Trophoblast cell (in vitro differentiated cells and primary cell): ENCODE measurements at regions not wholly inside any gene's neighbourhood (a gene's known extent, or its start where the extent isn't known, plus 50 kb on each side); places are given as distances from the start of the nearest gene placed in this dataset.
A peak's percentile ranks its signal among the peaks of the same experiment; 100 is the strongest.
"Not testable (repeated sequence)": the region's sequence is repeated elsewhere in the genome, so short reads cannot be mapped to it uniquely, and the experiment has no call there.

Experiments
- DNase-seq, 2 donors: peaks; one replicate each; pipeline ENCODE4 v3.0.0-alpha.2; 2016
- H2AFZ ChIP-seq: 2 replicates; pipeline ENCODE4 v1.6.1; 2013; ENCODE audit warnings: low read length, moderate library complexity, mild to moderate bottlenecking; ENCODE audit not compliant: insufficient read depth, poor library complexity
- H2AK5ac ChIP-seq: 2 replicates; pipeline ENCODE4 v1.6.1; 2013; ENCODE audit warnings: mild to moderate bottlenecking, low read length
- H2BK120ac ChIP-seq: 2 replicates; pipeline ENCODE4 v1.6.1; 2013; ENCODE audit warnings: low read length, mild to moderate bottlenecking, moderate library complexity; ENCODE audit not compliant: insufficient read depth, poor library complexity
- H2BK12ac ChIP-seq: 2 replicates; pipeline ENCODE4 v1.6.1; 2013; ENCODE audit warnings: mild to moderate bottlenecking, low read length, moderate library complexity
- H2BK5ac ChIP-seq: 2 replicates; pipeline ENCODE4 v1.6.1; 2013; ENCODE audit warnings: low read length, low read depth, moderate library complexity, mild to moderate bottlenecking; ENCODE audit not compliant: poor library complexity
- H3K14ac ChIP-seq: 2 replicates; pipeline ENCODE4 v1.6.1; 2013; ENCODE audit warnings: mild to moderate bottlenecking, low read length
- H3K18ac ChIP-seq: 2 replicates; pipeline ENCODE4 v1.6.1; 2013; ENCODE audit warnings: mild to moderate bottlenecking, low read length
- H3K23ac ChIP-seq: 2 replicates; pipeline ENCODE4 v1.6.1; 2013; ENCODE audit warnings: low read length
- H3K27ac ChIP-seq: 2 replicates; pipeline ENCODE4 v1.5.1; 2013; ENCODE audit warnings: low read depth, mild to moderate bottlenecking, inconsistent platforms, low read length, moderate library complexity
- H3K27me3 ChIP-seq: 2 replicates; pipeline ENCODE4 v1.6.1; 2013; ENCODE audit warnings: inconsistent platforms, mild to moderate bottlenecking, low read length, moderate library complexity; ENCODE audit not compliant: insufficient read depth
- H3K36me3 ChIP-seq, 2 experiments: 1 replicate in 1 of 2; 2 replicates in 1 of 2; pipeline ENCODE4 v1.6.1; 2013; ENCODE audit warnings: low read length in 2 of 2, mild to moderate bottlenecking in 2 of 2, moderate library complexity in 1 of 2; ENCODE audit not compliant: insufficient read depth in 2 of 2, control insufficient read depth in 1 of 2
- H3K4ac ChIP-seq: 2 replicates; pipeline ENCODE4 v1.6.1; 2013; ENCODE audit warnings: low read depth, mild to moderate bottlenecking, low read length, moderate library complexity
- H3K4me1 ChIP-seq, 2 experiments: 1 replicate in 1 of 2; 2 replicates in 1 of 2; pipeline ENCODE4 v1.6.1; 2013; ENCODE audit warnings: low read length in 2 of 2, mild to moderate bottlenecking in 2 of 2, moderate library complexity in 1 of 2; ENCODE audit not compliant: insufficient read depth in 2 of 2, control insufficient read depth in 1 of 2
- H3K4me2 ChIP-seq: 2 replicates; pipeline ENCODE4 v1.6.1; 2013; ENCODE audit warnings: inconsistent platforms, mild to moderate bottlenecking, low read length, moderate library complexity
- H3K4me3 ChIP-seq: 2 replicates; pipeline ENCODE4 v1.5.1; 2013; ENCODE audit warnings: mild to moderate bottlenecking, low read depth, low read length, inconsistent platforms
- H3K79me1 ChIP-seq: one replicate; pipeline ENCODE4 v1.6.1; 2013; ENCODE audit warnings: low read length
- H3K79me2 ChIP-seq: 2 replicates; pipeline ENCODE4 v1.6.1; 2013; ENCODE audit warnings: low read length, mild to moderate bottlenecking; ENCODE audit not compliant: control insufficient read depth, insufficient read depth, poor library complexity
- H3K9ac ChIP-seq: 2 replicates; pipeline ENCODE4 v1.6.1; 2013; ENCODE audit warnings: mild to moderate bottlenecking, low read length
- H3K9me3 ChIP-seq: 2 replicates; pipeline ENCODE4 v1.6.1; 2013; ENCODE audit warnings: low read depth, mild to moderate bottlenecking, control low read depth, inconsistent platforms, low read length; ENCODE audit not compliant: insufficient read depth
- H4K12ac ChIP-seq: 2 replicates; pipeline ENCODE4 v1.6.1; 2013; ENCODE audit warnings: low read depth, mild to moderate bottlenecking, low read length, moderate library complexity
- H4K8ac ChIP-seq: 2 replicates; pipeline ENCODE4 v1.6.1; 2013; ENCODE audit warnings: low read depth, mild to moderate bottlenecking, low read length, moderate library complexity
- H4K91ac ChIP-seq: one replicate; pipeline ENCODE4 v1.6.1; 2013; ENCODE audit warnings: low read depth, mild to moderate bottlenecking, low read length, moderate library complexity
- WGBS: extraction: QIAGEN DNeasy Blood & Tissue Kit; methylation state at CpG from one replicate; pipeline ENCODE4 v1.1.7; 2013; ENCODE audit warnings: missing lambda C conversion rate; ENCODE audit not compliant: insufficient read length, insufficient coverage; ENCODE audit errors: extremely low coverage; 5-methylcytosine and 5-hydroxymethylcytosine counted together

- not testable (repeated sequence) for H3K4me3 ChIP-seq, H2AK5ac ChIP-seq, H2BK5ac ChIP-seq, H4K8ac ChIP-seq, H2AFZ ChIP-seq, H3K23ac ChIP-seq, H2BK12ac ChIP-seq, H4K12ac ChIP-seq, H4K91ac ChIP-seq, H3K36me3 ChIP-seq, H3K9me3 ChIP-seq, H3K4me1 ChIP-seq, H3K4me2 ChIP-seq, H3K27me3 ChIP-seq, H3K9ac ChIP-seq, H3K79me1 ChIP-seq, H2BK120ac ChIP-seq, H3K4ac ChIP-seq, H3K79me2 ChIP-seq, H3K27ac ChIP-seq, H3K14ac ChIP-seq, H3K18ac ChIP-seq
- no CpG with 5 or more reads among the region's 3 CpGs for WGBS
- peak; percentile 52 to 67 for DNase-seq
These were observed 90.6 kb downstream of the CCDC74A start for GRCh38 chr2:131618320-131618719.

- H3K27me3 ChIP-seq, H2BK12ac ChIP-seq, H4K12ac ChIP-seq, H3K79me2 ChIP-seq, H4K8ac ChIP-seq, H3K79me1 ChIP-seq, H3K36me3 ChIP-seq, H2BK120ac ChIP-seq, H3K4me1 ChIP-seq, H3K27ac ChIP-seq, H3K14ac ChIP-seq, H3K18ac ChIP-seq, H3K4me2 ChIP-seq, H3K9me3 ChIP-seq, H3K4me3 ChIP-seq, H2BK5ac ChIP-seq, H2AFZ ChIP-seq, H4K91ac ChIP-seq, H3K9ac ChIP-seq, H3K4ac ChIP-seq, DNase-seq, H2AK5ac ChIP-seq, H3K23ac ChIP-seq: not testable (repeated sequence)
- WGBS = no CpG with 5 or more reads among the region's 2 CpGs
These were observed 95.2 kb downstream of the CCDC74A start for GRCh38 chr2:131622874-131623273.

DNA sequence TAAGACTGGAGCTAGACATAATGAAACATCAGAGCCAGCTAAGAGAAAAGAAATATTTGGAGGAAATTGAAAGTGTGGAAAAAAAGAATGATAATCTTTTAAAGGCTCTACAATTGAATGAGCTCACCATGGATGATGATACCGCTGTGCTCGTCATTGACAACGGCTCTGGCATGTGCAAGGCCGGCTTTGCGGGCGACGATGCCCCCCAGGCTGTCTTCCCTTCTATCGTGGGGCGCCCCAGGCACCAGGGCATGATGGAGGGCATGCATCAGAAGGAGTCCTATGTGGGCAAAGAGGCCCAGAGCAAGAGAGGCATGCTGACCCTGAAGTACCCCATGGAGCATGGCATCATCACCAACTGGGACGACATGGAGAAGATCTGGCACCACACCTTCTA, 98.3 kb downstream of the CCDC74A start:
- H4K12ac ChIP-seq, H3K4me2 ChIP-seq, H4K8ac ChIP-seq, H3K79me2 ChIP-seq, H3K9ac ChIP-seq, H2AFZ ChIP-seq, H3K27me3 ChIP-seq, H3K4ac ChIP-seq, H2AK5ac ChIP-seq, H3K27ac ChIP-seq, H3K9me3 ChIP-seq, H2BK120ac ChIP-seq, H3K18ac ChIP-seq, H3K4me3 ChIP-seq, H3K79me1 ChIP-seq, H3K4me1 ChIP-seq, H3K14ac ChIP-seq, H2BK5ac ChIP-seq, H2BK12ac ChIP-seq, H4K91ac ChIP-seq, DNase-seq, H3K36me3 ChIP-seq, H3K23ac ChIP-seq: not testable (repeated sequence)
- WGBS = no CpG with 5 or more reads among the region's 10 CpGs

DNA sequence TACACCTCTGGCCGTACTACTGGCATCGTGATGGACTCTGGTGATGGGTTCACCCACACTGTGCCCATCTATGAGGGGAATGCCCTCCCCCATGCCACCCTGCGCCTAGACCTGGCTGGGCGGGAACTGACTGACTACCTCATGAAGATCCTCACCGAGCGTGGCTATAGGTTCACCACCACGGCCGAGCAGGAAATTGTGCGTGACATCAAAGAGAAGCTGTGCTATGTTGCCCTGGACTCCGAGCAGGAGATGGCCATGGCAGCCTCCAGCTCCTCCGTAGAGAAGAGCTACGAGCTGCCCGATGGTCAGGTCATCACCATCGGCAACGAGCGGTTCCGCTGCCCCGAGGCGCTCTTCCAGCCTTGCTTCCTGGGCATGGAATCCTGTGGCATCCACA, 98.9 kb downstream of the CCDC74A start:
- H4K12ac ChIP-seq, H3K27ac ChIP-seq, H3K4me1 ChIP-seq, H3K4ac ChIP-seq, H3K36me3 ChIP-seq, H3K79me2 ChIP-seq, H3K9me3 ChIP-seq, DNase-seq, H2AK5ac ChIP-seq, H2BK120ac ChIP-seq, H3K18ac ChIP-seq, H3K79me1 ChIP-seq, H3K23ac ChIP-seq, H2BK5ac ChIP-seq, H4K8ac ChIP-seq, H4K91ac ChIP-seq, H2BK12ac ChIP-seq, H2AFZ ChIP-seq, H3K4me3 ChIP-seq, H3K4me2 ChIP-seq, H3K27me3 ChIP-seq, H3K14ac ChIP-seq, H3K9ac ChIP-seq: not testable (repeated sequence)
- no CpG with 5 or more reads among the region's 19 CpGs for WGBS
